ENCODE measurements at regions not wholly inside any gene's neighbourhood (a gene's known extent, or its start where the extent isn't known, plus 50 kb on each side); places are given as distances from the start of the nearest gene placed in this dataset.
"Not testable (repeated sequence)": the region's sequence is repeated elsewhere in the genome, so short reads cannot be mapped to it uniquely, and the experiment has no call there.

- TF ChIP-seq, protein P1, sequence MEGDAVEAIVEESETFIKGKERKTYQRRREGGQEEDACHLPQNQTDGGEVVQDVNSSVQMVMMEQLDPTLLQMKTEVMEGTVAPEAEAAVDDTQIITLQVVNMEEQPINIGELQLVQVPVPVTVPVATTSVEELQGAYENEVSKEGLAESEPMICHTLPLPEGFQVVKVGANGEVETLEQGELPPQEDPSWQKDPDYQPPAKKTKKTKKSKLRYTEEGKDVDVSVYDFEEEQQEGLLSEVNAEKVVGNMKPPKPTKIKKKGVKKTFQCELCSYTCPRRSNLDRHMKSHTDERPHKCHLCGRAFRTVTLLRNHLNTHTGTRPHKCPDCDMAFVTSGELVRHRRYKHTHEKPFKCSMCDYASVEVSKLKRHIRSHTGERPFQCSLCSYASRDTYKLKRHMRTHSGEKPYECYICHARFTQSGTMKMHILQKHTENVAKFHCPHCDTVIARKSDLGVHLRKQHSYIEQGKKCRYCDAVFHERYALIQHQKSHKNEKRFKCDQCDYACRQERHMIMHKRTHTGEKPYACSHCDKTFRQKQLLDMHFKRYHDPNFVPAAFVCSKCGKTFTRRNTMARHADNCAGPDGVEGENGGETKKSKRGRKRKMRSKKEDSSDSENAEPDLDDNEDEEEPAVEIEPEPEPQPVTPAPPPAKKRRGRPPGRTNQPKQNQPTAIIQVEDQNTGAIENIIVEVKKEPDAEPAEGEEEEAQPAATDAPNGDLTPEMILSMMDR (IDR thresholded peaks at IDR 0.05; ENCODE audit: low read depth, low read length), result no peak
- no peak overlapping the region for H3K4me3 ChIP-seq (replicated peaks in 1 of 2; ENCODE audit: low read depth in 2 of 2, low read length in 2 of 2)
- DNase-seq (ENCODE audit: low read depth in 2 of 2), result no peak
Observed at GRCh38 chr10:44105696-44106095, 279.2 kb downstream of the CXCL12 start.

DNA sequence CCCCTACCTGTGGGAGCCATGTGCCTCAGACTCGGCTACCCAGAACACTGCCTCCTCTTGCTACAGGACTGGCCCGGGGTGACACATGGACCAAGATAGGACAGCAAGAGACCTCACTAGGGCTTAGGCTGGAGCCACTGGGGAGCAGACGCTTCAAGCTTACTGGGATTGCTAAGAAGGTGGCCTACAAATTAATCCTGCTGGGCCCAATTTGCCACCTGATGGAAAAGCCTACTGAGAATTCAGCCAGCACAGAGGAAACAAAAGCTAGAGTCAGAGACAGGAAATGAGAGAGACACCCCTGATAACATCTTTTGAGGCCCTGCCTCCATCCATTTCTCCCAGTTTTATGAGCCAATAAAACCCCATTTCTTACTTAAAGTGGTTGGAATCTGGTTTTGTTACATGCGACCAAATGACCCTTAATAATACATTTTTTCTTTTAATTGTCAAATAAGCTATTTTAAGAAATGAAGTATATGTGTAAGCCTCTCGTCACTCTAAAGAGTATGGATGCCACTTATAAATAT lies 282.1 kb downstream of the CXCL12 start:
- DNase-seq (ENCODE audit: low read depth in 2 of 2), result no peak
- TF ChIP-seq, protein P1 (IDR thresholded peaks at IDR 0.05; ENCODE audit: low read depth, low read length), result no peak
- no peak overlapping the region for H3K4me3 ChIP-seq (replicated peaks in 1 of 2; ENCODE audit: low read depth in 2 of 2, low read length in 2 of 2)

DNA sequence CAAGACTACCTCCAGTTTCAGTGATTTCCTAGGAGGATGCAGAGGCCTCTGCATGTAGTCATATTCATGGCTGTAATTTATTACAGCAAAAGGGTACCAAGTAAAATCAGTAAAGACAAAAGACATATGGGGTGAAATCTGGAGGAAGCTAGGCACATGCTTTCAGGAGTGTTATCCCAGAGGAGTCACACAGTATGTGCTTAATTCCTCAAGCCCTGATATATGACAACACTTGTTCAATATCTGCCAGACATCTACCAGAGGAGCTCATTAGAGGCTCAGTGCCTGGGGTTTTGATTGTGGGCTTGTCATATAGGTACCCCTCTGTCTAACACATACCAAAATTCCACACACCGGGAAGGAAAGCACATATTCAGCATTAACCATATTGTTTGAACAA lies 283.8 kb downstream of the CXCL12 start:
- H3K4me3 ChIP-seq (replicated peaks in 1 of 2; ENCODE audit: low read depth in 2 of 2, low read length in 2 of 2), result no peak overlapping the region
- TF ChIP-seq, protein P1 (IDR thresholded peaks at IDR 0.05; ENCODE audit: low read depth, low read length), result no peak
- no peak for DNase-seq (ENCODE audit: low read depth in 2 of 2)

DNA sequence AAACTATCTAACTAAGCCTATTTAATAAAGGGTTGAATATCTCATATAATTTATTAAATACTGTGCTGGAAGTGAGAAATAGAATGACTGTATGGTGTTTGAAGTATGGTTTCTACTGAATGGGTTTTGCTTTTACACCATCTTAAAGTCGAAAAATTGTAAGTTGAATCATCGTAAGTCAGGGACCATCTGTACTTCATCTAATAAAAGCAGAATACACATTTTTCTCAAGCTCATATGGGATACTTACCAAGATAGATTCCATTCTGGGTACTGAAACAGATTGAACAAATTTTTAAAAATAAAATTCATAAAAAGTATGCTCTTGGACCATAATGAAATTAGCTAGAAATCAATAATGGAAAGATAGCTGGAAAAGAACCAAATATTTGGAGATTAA lies 285.4 kb downstream of the CXCL12 start:
- no peak for DNase-seq (ENCODE audit: low read depth in 2 of 2)
- H3K4me3 ChIP-seq (replicated peaks in 1 of 2; ENCODE audit: low read depth in 2 of 2, low read length in 2 of 2), result no peak overlapping the region
- TF ChIP-seq, protein P1 (IDR thresholded peaks at IDR 0.05; ENCODE audit: low read depth, low read length), result no peak

GRCh38 chr10:44096217-44096616 lies 288.7 kb downstream of the CXCL12 start:
- DNase-seq (ENCODE audit: low read depth in 2 of 2); H3K4me3 ChIP-seq (replicated peaks in 1 of 2; ENCODE audit: low read depth in 2 of 2, low read length in 2 of 2): not testable (repeated sequence)

GRCh38 chr10:44089671-44090070 lies 295.2 kb downstream of the CXCL12 start:
- TF ChIP-seq, protein P1 (IDR thresholded peaks at IDR 0.05; ENCODE audit: low read depth, low read length), result no peak
- H3K4me3 ChIP-seq (replicated peaks in 1 of 2; ENCODE audit: low read depth in 2 of 2, low read length in 2 of 2), result no peak overlapping the region
- DNase-seq (ENCODE audit: low read depth in 2 of 2), result no peak

DNA sequence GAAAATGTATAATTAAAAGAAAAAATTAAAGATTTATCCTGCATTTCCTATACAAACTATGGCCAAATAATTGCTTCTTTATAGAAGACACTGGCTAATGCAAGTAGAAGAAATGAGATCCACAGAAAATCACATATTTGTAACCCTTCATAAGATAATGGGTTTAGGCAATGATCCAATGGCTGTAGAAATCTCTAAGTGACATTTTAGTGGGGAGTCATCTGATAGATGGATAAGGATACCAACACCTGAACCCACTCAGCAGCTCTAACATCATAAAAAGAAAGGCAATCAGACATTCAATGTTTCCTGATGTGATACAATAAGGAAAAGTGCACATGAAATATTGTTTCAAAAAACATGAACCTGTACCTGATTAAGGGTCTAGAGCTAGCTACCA lies 297.5 kb downstream of the CXCL12 start:
- TF ChIP-seq, protein P1 (IDR thresholded peaks at IDR 0.05; ENCODE audit: low read depth, low read length), result no peak
- no peak overlapping the region for H3K4me3 ChIP-seq (replicated peaks in 1 of 2; ENCODE audit: low read depth in 2 of 2, low read length in 2 of 2)
- no peak for DNase-seq (ENCODE audit: low read depth in 2 of 2)

Measured in cardiac fibroblast (primary cell).